OCI-LY3 (cell line): ENCODE measurements at regions not wholly inside any gene's neighbourhood (a gene's known extent, or its start where the extent isn't known, plus 50 kb on each side); places are given as distances from the start of the nearest gene placed in this dataset.
"Not testable (repeated sequence)": the region's sequence is repeated elsewhere in the genome, so short reads cannot be mapped to it uniquely, and the experiment has no call there.

Experiments used
- H2AFZ ChIP-seq: fragments of 200-600, 300-600 bp; shearing (Covaris generic); 2 replicates; pipeline ENCODE4 v1.6.0; 2014; ENCODE audit warnings: antibody characterized with exemption, low read depth, low read length
- H3K27ac ChIP-seq: fragments of 200-600, 300-600 bp; sonication (generic); 2 replicates; pipeline ENCODE4 v1.5.1; 2014; ENCODE audit warnings: mild to moderate bottlenecking, low read length, moderate library complexity, mixed read lengths
- H3K27me3 ChIP-seq: fragments of 200-600, 300-600 bp; sonication (generic); 2 replicates; pipeline ENCODE4 v1.6.1; 2014; ENCODE audit warnings: low read depth, low read length, mixed read lengths
- H3K36me3 ChIP-seq: fragments of 200-600, 300-600 bp; sonication (generic); replicated peaks from 2 replicates; pipeline ENCODE3; 2014; ENCODE audit warnings: low read depth, low read length, mixed read lengths
- H3K4me1 ChIP-seq: fragments of 300-600, 200-600 bp; sonication (generic); 2 replicates; pipeline ENCODE4 v1.6.1; 2014; ENCODE audit warnings: low read length, mixed read lengths
- H3K4me2 ChIP-seq: fragments of 200-600, 300-600 bp; sonication (generic); 2 replicates; pipeline ENCODE4 v1.6.1; 2014; ENCODE audit warnings: low read length, mixed read lengths
- H3K4me3 ChIP-seq: fragments of 300-600, 200-600 bp; sonication (generic); 2 replicates; pipeline ENCODE4 v1.5.1; 2014; ENCODE audit warnings: antibody characterized with exemption, mild to moderate bottlenecking, low read length, moderate library complexity
- H3K79me2 ChIP-seq: fragments of 300-600, 200-600 bp; shearing (Covaris generic); 2 replicates; pipeline ENCODE4 v1.6.1; 2014; ENCODE audit warnings: mild to moderate bottlenecking, low read length, mixed read lengths
- H3K9ac ChIP-seq: fragments of 300-600, 200-600 bp; shearing (Covaris generic); 2 replicates; pipeline ENCODE4 v1.6.0; 2014; ENCODE audit warnings: mild to moderate bottlenecking, low read length, moderate library complexity
- H3K9me3 ChIP-seq: fragments of 200-600, 300-600 bp; shearing (Covaris generic); 2 replicates; pipeline ENCODE4 v1.6.1; 2014; ENCODE audit warnings: low read length, mixed read lengths; ENCODE audit not compliant: insufficient read depth
- H4K20me1 ChIP-seq: fragments of 200-600, 300-600 bp; sonication (generic); 2 replicates; pipeline ENCODE4 v1.6.1; 2016; ENCODE audit warnings: low read length, mixed read lengths; ENCODE audit not compliant: insufficient read depth
- CTCF ChIP-seq: fragments of 200-600, 300-600 bp; sonication (generic); IDR thresholded peaks from 2 replicates; pipeline ENCODE4 v1.5.1; 2014; ENCODE audit warnings: antibody characterized with exemption, low read length, low read depth
- EZH2phosphoT487 ChIP-seq: fragments of 200-600 bp; shearing (Covaris generic); IDR thresholded peaks from 2 replicates; pipeline ENCODE4 v1.6.1; 2018; ENCODE audit warnings: antibody characterized with exemption, mixed run types, low read depth

- H3K9ac ChIP-seq: no peak overlapping the region
- no peak overlapping the region for H3K4me2 ChIP-seq
- no peak overlapping the region for H3K4me3 ChIP-seq
- no peaks in the 10 kb centered on the region for H3K79me2 ChIP-seq
- TF ChIP-seq EZH2phosphoT487 (no peak), CTCF (no peak)
- H2AFZ ChIP-seq: no peak overlapping the region
- H3K9me3 ChIP-seq: no peaks in the 10 kb centered on the region
- H3K36me3 ChIP-seq: no peaks in the 10 kb centered on the region
- no peaks in the 10 kb centered on the region for H3K27me3 ChIP-seq
- H3K4me1 ChIP-seq: no peaks in the 10 kb centered on the region
- no peak overlapping the region for H3K27ac ChIP-seq
- no peaks in the 10 kb centered on the region for H4K20me1 ChIP-seq
Measured at GRCh38 chr10:25104441-25104840, 70.4 kb upstream of the GPR158 start.

- H2AFZ ChIP-seq: no peak overlapping the region
- H3K27ac ChIP-seq: no peak overlapping the region
- no peak overlapping the region for H3K9ac ChIP-seq
- no peaks in the 10 kb centered on the region for H3K36me3 ChIP-seq
- H3K9me3 ChIP-seq: no peaks in the 10 kb centered on the region
- TF ChIP-seq CTCF (no peak), EZH2phosphoT487 (no peak)
- no peaks in the 10 kb centered on the region for H3K4me1 ChIP-seq
- H3K79me2 ChIP-seq: no peaks in the 10 kb centered on the region
- H3K27me3 ChIP-seq: no peaks in the 10 kb centered on the region
- H3K4me2 ChIP-seq: no peak overlapping the region
- no peak overlapping the region for H3K4me3 ChIP-seq
- H4K20me1 ChIP-seq: no peaks in the 10 kb centered on the region
Measured at GRCh38 chr10:25105262-25105661, 69.5 kb upstream of the GPR158 start.

- Histone ChIP-seq H3K27me3 (no peaks in the 10 kb centered on the region), H2AFZ (no peak overlapping the region), H3K4me1 (no peaks in the 10 kb centered on the region), H3K9ac (no peak overlapping the region), H3K27ac (no peak overlapping the region), H4K20me1 (no peaks in the 10 kb centered on the region), H3K4me3 (no peak overlapping the region), H3K4me2 (no peak overlapping the region), H3K9me3 (no peaks in the 10 kb centered on the region), H3K79me2 (no peaks in the 10 kb centered on the region), H3K36me3 (no peaks in the 10 kb centered on the region)
- TF ChIP-seq CTCF: no peak
- TF ChIP-seq EZH2phosphoT487: no peak
Measured at GRCh38 chr10:25105743-25106260, 69.0 kb upstream of the GPR158 start.

- no peaks in the 10 kb centered on the region for H3K27me3 ChIP-seq
- no peak for TF ChIP-seq EZH2phosphoT487
- no peak for TF ChIP-seq CTCF
Measured at GRCh38 chr10:25107756-25108155, 67.0 kb upstream of the GPR158 start.

GRCh38 chr10:25109896-25110295 lies 64.9 kb upstream of the GPR158 start:
- not testable (repeated sequence) for H3K4me3 ChIP-seq, H3K4me2 ChIP-seq, H3K79me2 ChIP-seq, H3K36me3 ChIP-seq, H3K4me1 ChIP-seq, H4K20me1 ChIP-seq, H2AFZ ChIP-seq, H3K27ac ChIP-seq, H3K27me3 ChIP-seq, H3K9me3 ChIP-seq, H3K9ac ChIP-seq

More at GRCh38 chr10:25107756-25108155, 67.0 kb upstream of the GPR158 start:
- H3K4me2 ChIP-seq: no peak overlapping the region
- H3K79me2 ChIP-seq: no peaks in the 10 kb centered on the region
- no peaks in the 10 kb centered on the region for H3K36me3 ChIP-seq
- H4K20me1 ChIP-seq: no peaks in the 10 kb centered on the region
- H3K9ac ChIP-seq: no peak overlapping the region
- no peaks in the 10 kb centered on the region for H3K4me1 ChIP-seq
- no peak overlapping the region for H3K27ac ChIP-seq
- H2AFZ ChIP-seq: no peak overlapping the region
- no peaks in the 10 kb centered on the region for H3K9me3 ChIP-seq
- no peak overlapping the region for H3K4me3 ChIP-seq
